ENCODE measurements at regions not wholly inside any gene's neighbourhood (a gene's known extent, or its start where the extent isn't known, plus 50 kb on each side); places are given as distances from the start of the nearest gene placed in this dataset.
"Not testable (repeated sequence)": the region's sequence is repeated elsewhere in the genome, so short reads cannot be mapped to it uniquely, and the experiment has no call there.

GRCh38 chr3:143921176-143921575 lies 50.4 kb upstream of the DIPK2A start:
- 0% methylated on average over 1 of the region's 1 CpG for WGBS (ENCODE audit: low lambda C conversion rate)
- H3K9me2 ChIP-seq; H3K4me2 ChIP-seq; DNase-seq; H3K36me3 ChIP-seq (replicated peaks in 1 of 2; ENCODE audit: control insufficient read depth in 1 of 2, insufficient read depth in 2 of 2, low read length in 1 of 2); H3K9me3 ChIP-seq; H3K27ac ChIP-seq (ENCODE audit: low read depth in 2 of 2, low read length in 1 of 2); H3K4me3 ChIP-seq (ENCODE audit: low read depth in 2 of 2, low read length in 1 of 2); H3K9ac ChIP-seq; H2AFZ ChIP-seq (ENCODE audit: low read depth); H3K27me3 ChIP-seq (ENCODE audit: insufficient read depth); H3F3A ChIP-seq (replicated peaks; ENCODE audit: insufficient read depth); POLR2A ChIA-PET; CTCF ChIA-PET; H3K4me1 ChIP-seq (ENCODE audit: control insufficient read depth in 1 of 2, insufficient read depth in 2 of 2, low read depth in 1 of 2, low read length in 1 of 2); H3K79me2 ChIP-seq (ENCODE audit: insufficient read depth); H4K20me1 ChIP-seq (ENCODE audit: insufficient read depth): not testable (repeated sequence)
